IPS-18a (cell line): ENCODE measurements at regions not wholly inside any gene's neighbourhood (a gene's known extent, or its start where the extent isn't known, plus 50 kb on each side); places are given as distances from the start of the nearest gene placed in this dataset.

Experiments
- H3K27ac ChIP-seq: one replicate; pipeline ENCODE4 v1.5.1; 2013; ENCODE audit warnings: low read length
- H3K27me3 ChIP-seq: one replicate; pipeline ENCODE4 v1.6.1; 2013; ENCODE audit warnings: mild to moderate bottlenecking, low read length; ENCODE audit not compliant: control insufficient read depth, insufficient read depth
- H3K36me3 ChIP-seq: one replicate; pipeline ENCODE4 v1.6.1; 2013; ENCODE audit warnings: low read depth, low read length; ENCODE audit not compliant: control insufficient read depth
- H3K4me1 ChIP-seq: one replicate; pipeline ENCODE4 v1.6.1; 2013; ENCODE audit warnings: low read depth, low read length; ENCODE audit not compliant: control insufficient read depth
- H3K4me3 ChIP-seq: one replicate; pipeline ENCODE4 v1.5.1; 2013; ENCODE audit warnings: low read length
- H3K9ac ChIP-seq: one replicate; pipeline ENCODE4 v1.6.1; 2013; ENCODE audit warnings: mild to moderate bottlenecking, low read length, moderate library complexity
- H3K9me3 ChIP-seq: one replicate; pipeline ENCODE4 v1.6.1; 2013; ENCODE audit warnings: low read depth, low read length; ENCODE audit not compliant: control insufficient read depth

GRCh38 chr14:84029720-84030119, 1500.2 kb upstream of the FLRT2 start:
- H3K27me3 ChIP-seq = no peaks in the 10 kb centered on the region
- H3K36me3 ChIP-seq = no peaks in the 10 kb centered on the region
- no peak overlapping the region for H3K4me3 ChIP-seq
- H3K27ac ChIP-seq = no peak overlapping the region
- no peak overlapping the region for H3K9ac ChIP-seq
- no peaks in the 10 kb centered on the region for H3K4me1 ChIP-seq
- no peaks in the 10 kb centered on the region for H3K9me3 ChIP-seq

- no peaks in the 10 kb centered on the region for H3K9me3 ChIP-seq
- no peak overlapping the region for H3K27ac ChIP-seq
- H3K27me3 ChIP-seq = no peaks in the 10 kb centered on the region
- H3K9ac ChIP-seq = no peak overlapping the region
- no peaks in the 10 kb centered on the region for H3K36me3 ChIP-seq
- no peak overlapping the region for H3K4me3 ChIP-seq
- no peaks in the 10 kb centered on the region for H3K4me1 ChIP-seq
These were observed 1493.1 kb upstream of the FLRT2 start for GRCh38 chr14:84036840-84037239.

- H3K27ac ChIP-seq = no peak overlapping the region
- no peak overlapping the region for H3K4me3 ChIP-seq
These were observed 1492.4 kb upstream of the FLRT2 start for GRCh38 chr14:84037593-84037992.

GRCh38 chr14:84040101-84040500, 1489.8 kb upstream of the FLRT2 start:
- Histone ChIP-seq H3K4me3 (no peak overlapping the region), H3K9ac (no peak overlapping the region), H3K4me1 (no peaks in the 10 kb centered on the region), H3K27me3 (no peaks in the 10 kb centered on the region), H3K9me3 (no peaks in the 10 kb centered on the region), H3K27ac (no peak overlapping the region), H3K36me3 (no peaks in the 10 kb centered on the region)

More at GRCh38 chr14:84037593-84037992, 1492.4 kb upstream of the FLRT2 start:
- no peaks in the 10 kb centered on the region for H3K36me3 ChIP-seq
- no peaks in the 10 kb centered on the region for H3K9me3 ChIP-seq
- no peaks in the 10 kb centered on the region for H3K27me3 ChIP-seq
- no peaks in the 10 kb centered on the region for H3K4me1 ChIP-seq
- no peak overlapping the region for H3K9ac ChIP-seq

- Histone ChIP-seq H3K27ac (no peak overlapping the region), H3K27me3 (no peaks in the 10 kb centered on the region), H3K4me3 (no peak overlapping the region), H3K9ac (no peak overlapping the region), H3K4me1 (no peaks in the 10 kb centered on the region), H3K9me3 (no peaks in the 10 kb centered on the region), H3K36me3 (no peaks in the 10 kb centered on the region)
These were observed 1488.5 kb upstream of the FLRT2 start for GRCh38 chr14:84041421-84041820.

GRCh38 chr14:84042992-84043391, 1487.0 kb upstream of the FLRT2 start:
- Histone ChIP-seq H3K27me3 (no peaks in the 10 kb centered on the region), H3K36me3 (no peaks in the 10 kb centered on the region), H3K4me1 (no peaks in the 10 kb centered on the region), H3K27ac (no peak overlapping the region), H3K9ac (no peak overlapping the region), H3K4me3 (no peak overlapping the region), H3K9me3 (no peaks in the 10 kb centered on the region)

- no peaks in the 10 kb centered on the region for H3K36me3 ChIP-seq
- H3K4me1 ChIP-seq = no peaks in the 10 kb centered on the region
- H3K4me3 ChIP-seq = no peak overlapping the region
- H3K27me3 ChIP-seq = no peaks in the 10 kb centered on the region
- H3K9ac ChIP-seq = no peak overlapping the region
- H3K9me3 ChIP-seq = no peaks in the 10 kb centered on the region
- H3K27ac ChIP-seq = no peak overlapping the region
These were observed 1465.4 kb upstream of the FLRT2 start for GRCh38 chr14:84064316-84065125.

- Histone ChIP-seq H3K27ac (no peak overlapping the region), H3K9ac (no peak overlapping the region), H3K4me3 (no peak overlapping the region), H3K9me3 (no peaks in the 10 kb centered on the region), H3K27me3 (no peaks in the 10 kb centered on the region), H3K36me3 (no peaks in the 10 kb centered on the region), H3K4me1 (no peaks in the 10 kb centered on the region)
These were observed 1464.1 kb upstream of the FLRT2 start for GRCh38 chr14:84065811-84066210.

- no peaks in the 10 kb centered on the region for H3K4me1 ChIP-seq
- H3K9me3 ChIP-seq = no peaks in the 10 kb centered on the region
- H3K27ac ChIP-seq = no peak overlapping the region
- no peaks in the 10 kb centered on the region for H3K36me3 ChIP-seq
- no peaks in the 10 kb centered on the region for H3K27me3 ChIP-seq
- H3K4me3 ChIP-seq = no peak overlapping the region
- no peak overlapping the region for H3K9ac ChIP-seq
These were observed 1461.7 kb upstream of the FLRT2 start for GRCh38 chr14:84068288-84068687.

GRCh38 chr14:84071061-84071460, 1458.9 kb upstream of the FLRT2 start:
- Histone ChIP-seq H3K9ac (no peak overlapping the region), H3K9me3 (no peaks in the 10 kb centered on the region)

GRCh38 chr14:84074626-84075025, 1455.3 kb upstream of the FLRT2 start:
- Histone ChIP-seq H3K36me3 (no peaks in the 10 kb centered on the region), H3K27me3 (no peaks in the 10 kb centered on the region), H3K4me1 (no peaks in the 10 kb centered on the region), H3K9ac (no peak overlapping the region), H3K9me3 (no peaks in the 10 kb centered on the region), H3K4me3 (no peak overlapping the region), H3K27ac (no peak overlapping the region)

More at GRCh38 chr14:84071061-84071460, 1458.9 kb upstream of the FLRT2 start:
- Histone ChIP-seq H3K27ac (no peak overlapping the region), H3K4me1 (no peaks in the 10 kb centered on the region), H3K27me3 (no peaks in the 10 kb centered on the region), H3K4me3 (no peak overlapping the region), H3K36me3 (no peaks in the 10 kb centered on the region)

GRCh38 chr14:84080944-84081343, 1449.0 kb upstream of the FLRT2 start:
- H3K9me3 ChIP-seq = no peaks in the 10 kb centered on the region
- H3K27me3 ChIP-seq = no peaks in the 10 kb centered on the region
- H3K4me1 ChIP-seq = peaks cover 7% of the 10 kb centered on the region
- H3K9ac ChIP-seq = no peak overlapping the region
- H3K4me3 ChIP-seq = no peak overlapping the region
- no peak overlapping the region for H3K27ac ChIP-seq
- H3K36me3 ChIP-seq = no peaks in the 10 kb centered on the region
